H1 (cell line): ENCODE measurements at regions not wholly inside any gene's neighbourhood (a gene's known extent, or its start where the extent isn't known, plus 50 kb on each side); places are given as distances from the start of the nearest gene placed in this dataset.

Source experiments
- CTCF ChIA-PET: fragments of 300-600 bp; sonication (Branson Sonifier 250); formaldehyde crosslinking; loops from one replicate; lab custom pipeline; 2021; ENCODE audit not compliant: partially characterized antibody; lab: Charles Lee
- POLR2A ChIA-PET: fragments of 300-600 bp; sonication (Branson Sonifier 250); formaldehyde crosslinking; loops from one replicate; lab custom pipeline; 2021; ENCODE audit warnings: inconsistent platforms; ENCODE audit not compliant: partially characterized antibody; lab: Charles Lee
- DNase-seq, 2 experiments: peaks; one replicate each; pipeline versions ENCODE4 v3.0.0 to v3.0.0-alpha.2; 2010 to 2022; ENCODE audit warnings: low spot score in 2 of 2, low read depth in 1 of 2, mixed read lengths in 1 of 2
- FAIRE-seq: peaks from 2 replicates; lab custom pipeline; 2011; peaks lifted over from hg19 to GRCh38; lab: Jason Lieb, UNC
- H2AFZ ChIP-seq: 2 replicates; pipeline ENCODE4 v1.8.1; 2012; ENCODE audit warnings: low read length, inconsistent platforms
- H2AK5ac ChIP-seq: 2 replicates; pipeline ENCODE4 v1.6.1; 2013; ENCODE audit warnings: low read depth, low read length
- H2BK120ac ChIP-seq: replicated peaks from 2 replicates; pipeline ENCODE3; 2013; ENCODE audit warnings: low read depth, low read length, inconsistent platforms
- H2BK12ac ChIP-seq: 2 replicates; pipeline ENCODE4 v1.6.1; 2013; ENCODE audit warnings: low read depth, low read length
- H2BK15ac ChIP-seq: 2 replicates; pipeline ENCODE4 v1.6.1; 2013; ENCODE audit warnings: low read length
- H2BK20ac ChIP-seq: 2 replicates; pipeline ENCODE4 v1.6.1; 2013; ENCODE audit warnings: low read length
- H2BK5ac ChIP-seq: 2 replicates; pipeline ENCODE4 v1.6.1; 2013; ENCODE audit warnings: low read depth, low read length
- H3K14ac ChIP-seq: 2 replicates; pipeline ENCODE4 v1.6.1; 2013; ENCODE audit warnings: inconsistent platforms; ENCODE audit not compliant: insufficient read length
- H3K18ac ChIP-seq: 2 replicates; pipeline ENCODE4 v1.6.1; 2013; ENCODE audit warnings: low read length; ENCODE audit errors: extremely low read depth
- H3K23ac ChIP-seq: 2 replicates; pipeline ENCODE4 v1.6.1; 2013; ENCODE audit warnings: inconsistent platforms; ENCODE audit not compliant: insufficient read length
- H3K23me2 ChIP-seq: 2 replicates; pipeline ENCODE4 v1.6.1; 2013; ENCODE audit warnings: low read depth, low read length
- H3K27ac ChIP-seq: 2 replicates; pipeline ENCODE4 v1.6.1; 2011; ENCODE audit warnings: low read depth, low read length, inconsistent platforms
- H3K27me3 ChIP-seq, 4 experiments: replicated peaks in 1 of 4; 1 replicate in 1 of 4; 2 replicates in 3 of 4; pipeline versions ENCODE4 v1.6.1 to v1.8.1; 2011 to 2013; ENCODE audit warnings: low read length in 3 of 4, mild to moderate bottlenecking in 3 of 4, inconsistent platforms in 2 of 4, mixed read lengths in 2 of 4, moderate library complexity in 1 of 4; ENCODE audit not compliant: control insufficient read depth in 3 of 4, insufficient read depth in 3 of 4; ENCODE audit errors: extremely low read depth in 1 of 4
- H3K36me3 ChIP-seq, 4 experiments: 2 replicates each; pipeline versions ENCODE4 v1.6.1 to v1.8.1; 2011 to 2013; ENCODE audit warnings: mild to moderate bottlenecking in 4 of 4, low read length in 3 of 4, moderate library complexity in 2 of 4, control low read depth in 1 of 4, inconsistent platforms in 1 of 4; ENCODE audit not compliant: insufficient read depth in 4 of 4, control insufficient read depth in 2 of 4
- H3K4ac ChIP-seq: replicated peaks from 2 replicates; pipeline ENCODE3; 2013; ENCODE audit warnings: low read length, low read depth, mixed read lengths, inconsistent platforms; ENCODE audit not compliant: insufficient read length
- H3K4me1 ChIP-seq, 4 experiments: replicated peaks in 1 of 4; 1 replicate in 1 of 4; 2 replicates in 3 of 4; pipeline versions ENCODE4 v1.6.1 to v1.8.1; 2011 to 2013; ENCODE audit warnings: low read length in 3 of 4, inconsistent platforms in 2 of 4, mixed read lengths in 1 of 4; ENCODE audit not compliant: insufficient read depth in 4 of 4, control insufficient read depth in 3 of 4
- H3K4me2 ChIP-seq, 2 experiments: 2 replicates each; pipeline versions ENCODE4 v1.6.1 to v1.8.1; 2011 to 2013; ENCODE audit warnings: low read depth in 2 of 2, low read length in 2 of 2, control low read depth in 1 of 2, inconsistent platforms in 1 of 2, mild to moderate bottlenecking in 1 of 2; ENCODE audit not compliant: insufficient read depth in 1 of 2
- H3K4me3 ChIP-seq, 4 experiments: fragments of 200-600, 300-600 bp in 1 of 4; sonication (generic), shearing (Covaris generic), sonication (Bioruptor Twin) in 1 of 4; 2 replicates each; pipeline versions ENCODE4 v1.5.1 to v1.8.1; 2011 to 2016; ENCODE audit warnings: low read length in 4 of 4, low read depth in 3 of 4, control low read depth in 2 of 4, inconsistent platforms in 2 of 4, mild to moderate bottlenecking in 2 of 4, mixed read lengths in 1 of 4, moderate library complexity in 1 of 4; ENCODE audit not compliant: insufficient read depth in 2 of 4; ENCODE audit errors: extremely low read depth in 1 of 4
- H3K56ac ChIP-seq: replicated peaks from 2 replicates; pipeline ENCODE3; 2013; ENCODE audit warnings: low read depth, mild to moderate bottlenecking, mixed read lengths, low read length, inconsistent platforms; ENCODE audit not compliant: insufficient read length
- H3K79me1 ChIP-seq: 2 replicates; pipeline ENCODE4 v1.6.1; 2013; ENCODE audit warnings: low read depth, low read length, control low read depth
- H3K79me2 ChIP-seq, 2 experiments: 2 replicates each; pipeline versions ENCODE4 v1.6.1 to v1.8.1; 2012 to 2013; ENCODE audit warnings: low read length in 2 of 2, mild to moderate bottlenecking in 2 of 2, inconsistent platforms in 1 of 2; ENCODE audit not compliant: insufficient read depth in 2 of 2, control insufficient read depth in 1 of 2
- H3K9ac ChIP-seq, 4 experiments: replicated peaks in 1 of 4; 1 replicate in 1 of 4; 2 replicates in 3 of 4; pipeline versions ENCODE4 v1.6.1 to v1.8.1; 2011 to 2013; ENCODE audit warnings: low read depth in 3 of 4, low read length in 3 of 4, control low read depth in 2 of 4, mild to moderate bottlenecking in 2 of 4, moderate library complexity in 2 of 4, inconsistent platforms in 1 of 4; ENCODE audit errors: extremely low read depth in 1 of 4
- H3K9me3 ChIP-seq, 2 experiments: 2 replicates each; pipeline versions ENCODE4 v1.6.1 to v1.8.1; 2012 to 2013; ENCODE audit warnings: mild to moderate bottlenecking in 2 of 2, moderate library complexity in 2 of 2, control low read depth in 1 of 2, inconsistent platforms in 1 of 2, low read depth in 1 of 2, low read length in 1 of 2, mixed read lengths in 1 of 2; ENCODE audit not compliant: insufficient read depth in 2 of 2
- H4K20me1 ChIP-seq, 2 experiments: replicated peaks in 1 of 2; 2 replicates each; pipeline versions ENCODE3 to v1.8.1; 2011 to 2013; ENCODE audit warnings: inconsistent platforms in 2 of 2, low read length in 2 of 2, mild to moderate bottlenecking in 1 of 2; ENCODE audit not compliant: insufficient read depth in 2 of 2, control insufficient read depth in 1 of 2
- H4K5ac ChIP-seq: 2 replicates; pipeline ENCODE4 v1.6.1; 2013; ENCODE audit warnings: low read length, low read depth, mixed read lengths, inconsistent platforms; ENCODE audit not compliant: insufficient read length
- H4K8ac ChIP-seq: 2 replicates; pipeline ENCODE4 v1.8.0; 2013; ENCODE audit warnings: mild to moderate bottlenecking, moderate library complexity, low read length, inconsistent platforms; ENCODE audit not compliant: insufficient read depth; ENCODE audit errors: extremely low read depth
- H4K91ac ChIP-seq: replicated peaks from 2 replicates; pipeline ENCODE3; 2013; ENCODE audit warnings: low read length, mixed read lengths, inconsistent platforms; ENCODE audit not compliant: insufficient read length
- FOSL1 ChIP-seq: IDR thresholded peaks from 2 replicates; pipeline ENCODE4 v1.6.1; 2011; ENCODE audit warnings: mild to moderate bottlenecking, low read depth, low read length, moderate library complexity; ENCODE audit not compliant: insufficient read depth
- HDAC6 ChIP-seq: IDR thresholded peaks from one replicate; pipeline ENCODE4 v1.7.1; 2012; ENCODE audit warnings: low read depth, mild to moderate bottlenecking, inconsistent platforms, low read length, moderate library complexity
- MAFK ChIP-seq: IDR thresholded peaks from 2 replicates; pipeline ENCODE4 v1.6.1; 2012; ENCODE audit warnings: low read depth, mild to moderate bottlenecking, improper control_type of control experiment, low read length
- PHF8 ChIP-seq: fragments of 200-600 bp; sonication (generic); conservative IDR thresholded peaks from 2 replicates; pipeline ENCODE4 v1.7.1; 2012; ENCODE audit warnings: low read depth, mild to moderate bottlenecking, inconsistent platforms, low read length, moderate library complexity
- POLR2AphosphoS5 ChIP-seq: IDR thresholded peaks from 2 replicates; pipeline ENCODE4 v1.6.1; 2011; ENCODE audit warnings: low read depth, low read length
- SIX5 ChIP-seq: IDR thresholded peaks from 2 replicates; pipeline ENCODE4 v1.6.1; 2011; ENCODE audit warnings: mild to moderate bottlenecking, low read depth, low read length
- SP1 ChIP-seq: IDR thresholded peaks from 2 replicates; pipeline ENCODE4 v1.6.1; 2011; ENCODE audit warnings: low read depth, low read length
- SP4 ChIP-seq: IDR thresholded peaks from 2 replicates; pipeline ENCODE4 v1.6.1; 2012; ENCODE audit warnings: low read length, inconsistent platforms
- SUZ12 ChIP-seq: fragments of 200-600 bp; sonication (generic); IDR thresholded peaks from 2 replicates; pipeline ENCODE4 v1.6.1; 2012; ENCODE audit warnings: mild to moderate bottlenecking, inconsistent platforms, low read length, moderate library complexity, mixed read lengths
- TAF1 ChIP-seq: IDR thresholded peaks from 2 replicates; pipeline ENCODE4 v1.6.1; 2011; ENCODE audit warnings: mild to moderate bottlenecking, low read depth, low read length
- TBP ChIP-seq: IDR thresholded peaks from 2 replicates; pipeline ENCODE4 v1.6.1; 2011; ENCODE audit warnings: low read depth, low read length, improper control_type of control experiment
- WGBS, 2 experiments: shearing (Covaris generic) in 1 of 2; methylation state at CpG; one replicate each; pipeline versions ENCODE4 v1.1.6 to v1.1.7; 2013 to 2015; ENCODE audit warnings: low lambda C conversion rate in 2 of 2, mixed read lengths in 2 of 2, inconsistent platforms in 1 of 2, low coverage in 1 of 2, missing lambda C conversion rate in 1 of 2; ENCODE audit not compliant: insufficient replicate concordance in 2 of 2, insufficient coverage in 1 of 2, insufficient read length in 1 of 2; ENCODE audit errors: extremely low coverage in 1 of 2, missing lambda C conversion rate in 1 of 2; 5-methylcytosine and 5-hydroxymethylcytosine counted together
- TF ChIP-seq, protein P1 (sequence below), 3 experiments: IDR thresholded peaks; 1 replicate in 2 of 3; 2 replicates in 1 of 3; pipeline versions ENCODE4 v1.5.1 to v1.6.1; 2011; ENCODE audit warnings: low read length in 3 of 3, mild to moderate bottlenecking in 3 of 3, inconsistent platforms in 2 of 3, low read depth in 1 of 3, moderate library complexity in 1 of 3; ENCODE audit not compliant: insufficient read depth in 1 of 3; ENCODE audit errors: control extremely low read depth in 1 of 3

DNA sequence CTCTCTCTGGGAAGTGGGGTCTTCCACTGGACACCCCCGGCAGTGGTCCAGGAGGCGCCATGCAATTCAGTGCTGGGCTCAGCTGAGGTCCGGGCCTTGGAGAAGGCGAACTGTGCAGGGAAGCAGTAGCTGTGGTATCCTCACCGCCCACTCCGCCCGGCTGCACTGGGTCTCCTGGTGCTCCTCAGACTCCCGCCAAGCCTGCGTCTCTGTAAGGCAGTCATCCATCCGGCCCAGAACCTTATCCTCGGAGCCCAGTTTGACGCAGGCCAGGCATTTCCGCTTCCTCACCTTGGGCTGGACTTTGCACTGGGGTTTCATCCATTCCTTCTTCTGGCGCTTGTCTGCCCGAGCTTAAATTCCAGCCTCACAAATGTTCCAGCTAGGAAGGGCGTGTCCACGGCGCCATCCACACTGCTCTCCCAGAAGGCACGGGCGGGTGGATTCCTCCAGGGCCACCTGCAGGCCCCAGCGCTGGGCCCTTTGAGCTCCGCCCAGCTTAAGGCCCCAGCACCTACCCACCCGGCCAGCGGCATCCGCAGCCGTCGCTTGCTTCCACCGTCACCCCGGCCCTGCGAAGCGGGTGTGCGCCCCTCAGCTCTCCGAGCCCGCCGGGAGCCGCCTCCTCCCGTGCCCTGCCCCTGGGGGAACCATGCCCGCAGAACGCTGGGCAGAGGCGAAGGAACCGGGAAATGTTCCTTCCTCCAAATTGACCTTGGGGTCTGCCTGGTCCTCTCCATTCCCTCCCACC lies 1884.8 kb downstream of the TP53TG3F start:
- H2BK20ac ChIP-seq, result no peak overlapping the region
- no peaks in the 10 kb centered on the region for H3K79me2 ChIP-seq
- ChIA-PET POLR2A (no interaction called here), CTCF (no interaction called here)
- WGBS, 2 experiments, result 95% methylated on average over 27 of the region's 41 CpGs; no CpG with 5 or more reads in 1 of the 2 experiments
- no peak overlapping the region for H2AFZ ChIP-seq
- H4K91ac ChIP-seq, result no peak overlapping the region
- H3K23ac ChIP-seq, result no peak overlapping the region
- no peak overlapping the region for H4K5ac ChIP-seq
- no peaks in the 10 kb centered on the region for H3K79me1 ChIP-seq
- H3K23me2 ChIP-seq, result no peaks in the 10 kb centered on the region
- no peak overlapping the region for H2BK5ac ChIP-seq
- no peaks in the 10 kb centered on the region for H3K36me3 ChIP-seq
- no peak overlapping the region for H2BK15ac ChIP-seq
- no peak overlapping the region for H3K18ac ChIP-seq
- FAIRE-seq (no peak), DNase-seq (no peak)
- no peaks in the 10 kb centered on the region for H4K20me1 ChIP-seq
- H4K8ac ChIP-seq, result no peak overlapping the region
- H3K14ac ChIP-seq, result no peak overlapping the region
- H3K27me3 ChIP-seq, result no peaks in the 10 kb centered on the region
- H3K4me1 ChIP-seq, result no peaks in the 10 kb centered on the region
- H3K9me3 ChIP-seq, result peaks cover 38 to 48% of the 10 kb centered on the region in 2 experiments
- no peak overlapping the region for H3K56ac ChIP-seq
- no peak overlapping the region for H3K27ac ChIP-seq
- H2AK5ac ChIP-seq, result no peak overlapping the region
- H2BK120ac ChIP-seq, result no peak overlapping the region
- no peak overlapping the region for H3K9ac ChIP-seq
- no peak overlapping the region for H3K4ac ChIP-seq
- no peak overlapping the region for H3K4me2 ChIP-seq
- no peak overlapping the region for H3K4me3 ChIP-seq
- no peak overlapping the region for H2BK12ac ChIP-seq
- TF ChIP-seq SUZ12, result no peak
- no peak for TF ChIP-seq TAF1
- TF ChIP-seq SIX5, result no peak
- no peak for TF ChIP-seq POLR2AphosphoS5
- no peak for TF ChIP-seq TBP
- TF ChIP-seq SP4, result no peak
- TF ChIP-seq PHF8, result no peak
- TF ChIP-seq FOSL1, result no peak
- TF ChIP-seq, protein P1, sequence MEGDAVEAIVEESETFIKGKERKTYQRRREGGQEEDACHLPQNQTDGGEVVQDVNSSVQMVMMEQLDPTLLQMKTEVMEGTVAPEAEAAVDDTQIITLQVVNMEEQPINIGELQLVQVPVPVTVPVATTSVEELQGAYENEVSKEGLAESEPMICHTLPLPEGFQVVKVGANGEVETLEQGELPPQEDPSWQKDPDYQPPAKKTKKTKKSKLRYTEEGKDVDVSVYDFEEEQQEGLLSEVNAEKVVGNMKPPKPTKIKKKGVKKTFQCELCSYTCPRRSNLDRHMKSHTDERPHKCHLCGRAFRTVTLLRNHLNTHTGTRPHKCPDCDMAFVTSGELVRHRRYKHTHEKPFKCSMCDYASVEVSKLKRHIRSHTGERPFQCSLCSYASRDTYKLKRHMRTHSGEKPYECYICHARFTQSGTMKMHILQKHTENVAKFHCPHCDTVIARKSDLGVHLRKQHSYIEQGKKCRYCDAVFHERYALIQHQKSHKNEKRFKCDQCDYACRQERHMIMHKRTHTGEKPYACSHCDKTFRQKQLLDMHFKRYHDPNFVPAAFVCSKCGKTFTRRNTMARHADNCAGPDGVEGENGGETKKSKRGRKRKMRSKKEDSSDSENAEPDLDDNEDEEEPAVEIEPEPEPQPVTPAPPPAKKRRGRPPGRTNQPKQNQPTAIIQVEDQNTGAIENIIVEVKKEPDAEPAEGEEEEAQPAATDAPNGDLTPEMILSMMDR (IDR thresholded peaks at IDR 0.05; ENCODE audit: control extremely low read depth in 1 of 3, insufficient read depth in 1 of 3, low read depth in 1 of 3, low read length in 3 of 3), result no peak
- TF ChIP-seq HDAC6, result no peak
- TF ChIP-seq MAFK, result no peak
- no peak for TF ChIP-seq SP1
